ENCODE measurements at regions not wholly inside any gene's neighbourhood (a gene's known extent, or its start where the extent isn't known, plus 50 kb on each side); places are given as distances from the start of the nearest gene placed in this dataset.

DNA sequence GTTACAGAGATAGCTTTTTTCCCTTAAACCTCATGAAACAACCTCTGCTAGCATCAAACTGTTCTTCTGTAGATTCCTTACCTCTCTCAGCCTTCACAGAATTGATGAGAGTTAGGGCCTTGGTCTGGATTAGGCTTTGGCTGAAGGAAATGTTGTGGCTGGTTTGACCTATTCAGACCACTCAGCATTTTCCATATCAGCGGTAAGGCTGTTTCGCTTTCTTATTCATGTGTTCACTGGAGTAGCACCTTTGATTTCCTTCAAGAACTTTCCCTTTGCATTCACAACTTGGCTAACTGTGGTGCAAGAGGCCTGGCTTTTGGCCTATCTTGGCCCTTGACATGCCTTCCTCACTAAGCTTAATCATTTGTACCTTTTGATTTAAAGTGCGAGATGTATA lies 50.7 kb upstream of the NRXN3 start:
- TF ChIP-seq, protein P1, sequence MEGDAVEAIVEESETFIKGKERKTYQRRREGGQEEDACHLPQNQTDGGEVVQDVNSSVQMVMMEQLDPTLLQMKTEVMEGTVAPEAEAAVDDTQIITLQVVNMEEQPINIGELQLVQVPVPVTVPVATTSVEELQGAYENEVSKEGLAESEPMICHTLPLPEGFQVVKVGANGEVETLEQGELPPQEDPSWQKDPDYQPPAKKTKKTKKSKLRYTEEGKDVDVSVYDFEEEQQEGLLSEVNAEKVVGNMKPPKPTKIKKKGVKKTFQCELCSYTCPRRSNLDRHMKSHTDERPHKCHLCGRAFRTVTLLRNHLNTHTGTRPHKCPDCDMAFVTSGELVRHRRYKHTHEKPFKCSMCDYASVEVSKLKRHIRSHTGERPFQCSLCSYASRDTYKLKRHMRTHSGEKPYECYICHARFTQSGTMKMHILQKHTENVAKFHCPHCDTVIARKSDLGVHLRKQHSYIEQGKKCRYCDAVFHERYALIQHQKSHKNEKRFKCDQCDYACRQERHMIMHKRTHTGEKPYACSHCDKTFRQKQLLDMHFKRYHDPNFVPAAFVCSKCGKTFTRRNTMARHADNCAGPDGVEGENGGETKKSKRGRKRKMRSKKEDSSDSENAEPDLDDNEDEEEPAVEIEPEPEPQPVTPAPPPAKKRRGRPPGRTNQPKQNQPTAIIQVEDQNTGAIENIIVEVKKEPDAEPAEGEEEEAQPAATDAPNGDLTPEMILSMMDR (IDR thresholded peaks at IDR 0.05; ENCODE audit: insufficient read depth, low read length, poor library complexity, severe bottlenecking): no peak
- no peak for TF ChIP-seq EZH2phosphoT487 (conservative IDR thresholded peaks at IDR 0.05; ENCODE audit: low read length)

All from SU-DHL-6 (cell line).